ENCODE measurements at regions not wholly inside any gene's neighbourhood (a gene's known extent, or its start where the extent isn't known, plus 50 kb on each side); places are given as distances from the start of the nearest gene placed in this dataset.
A peak's percentile ranks its signal among the peaks of the same experiment; 100 is the strongest.

- ATAC-seq: no peak
- DNase-seq: no peak
- intact Hi-C loops (cut with DNase I): loop anchor here in 1 of 2 donors (10.0 kb wide), 1 partner anchor 288 kb away; no protein-coding TSS in a partner anchor
These were observed 71.1 kb upstream of the AMZ2 start for GRCh38 chr17:68176718-68177117.

- ATAC-seq (no peak), DNase-seq (no peak)
- intact Hi-C loops (cut with DNase I): loop anchor here in 1 of 2 donors (10.0 kb wide), 1 partner anchor 286 kb away; no protein-coding TSS in a partner anchor
These were observed 69.0 kb upstream of the AMZ2 start for GRCh38 chr17:68178831-68179230.

- intact Hi-C loops (cut with DNase I): loop anchor here in 1 of 2 donors (10.0 kb wide), 1 partner anchor 285 kb away; no protein-coding TSS in a partner anchor
- peak; percentile 43 for DNase-seq
- ATAC-seq: no peak
These were observed 68.5 kb upstream of the AMZ2 start for GRCh38 chr17:68179236-68179925.

GRCh38 chr17:68179926-68180285 lies 67.9 kb upstream of the AMZ2 start:
- ATAC-seq: no peak
- no peak for DNase-seq
- intact Hi-C loops (cut with DNase I): loop anchor here in 1 of 2 donors (10.0 kb wide), 1 partner anchor 285 kb away; no protein-coding TSS in a partner anchor

- no peak for ATAC-seq
- intact Hi-C loops (cut with DNase I): no loop called here
- no peak for DNase-seq
These were observed 65.9 kb upstream of the AMZ2 start for GRCh38 chr17:68182011-68182306.

GRCh38 chr17:68182940-68183551 lies 64.8 kb upstream of the AMZ2 start:
- no peak for ATAC-seq
- DNase-seq: no peak
- intact Hi-C loops (cut with DNase I): no loop called here

GRCh38 chr17:68184141-68184571 lies 63.7 kb upstream of the AMZ2 start:
- DNase-seq (no peak), ATAC-seq (no peak)
- intact Hi-C loops (cut with DNase I): no loop called here

- ATAC-seq: no peak
- no peak for DNase-seq
- intact Hi-C loops (cut with DNase I): no loop called here
These were observed 62.9 kb upstream of the AMZ2 start for GRCh38 chr17:68184816-68185436.

- intact Hi-C loops (cut with DNase I): no loop called here
- DNase-seq: no peak
- ATAC-seq: no peak
These were observed 62.0 kb upstream of the AMZ2 start for GRCh38 chr17:68185820-68186219.

GRCh38 chr17:68190495-68190894 lies 57.3 kb upstream of the AMZ2 start:
- DNase-seq (no peak), ATAC-seq (no peak)
- intact Hi-C loops (cut with DNase I): no loop called here

GRCh38 chr17:68195667-68196393 lies 52.0 kb upstream of the AMZ2 start:
- ATAC-seq: peak in 1 of 2 donors; percentile 6
- intact Hi-C loops (cut with DNase I): no loop called here
- DNase-seq: peak; percentile 40

GRCh38 chr17:68196394-68197090 lies 51.3 kb upstream of the AMZ2 start:
- no peak for DNase-seq
- ATAC-seq: peak in 1 of 2 donors; percentile 4
- intact Hi-C loops (cut with DNase I): no loop called here

- intact Hi-C loops (cut with DNase I): no loop called here
- no peak for ATAC-seq
- DNase-seq: peak; percentile 27
These were observed 50.5 kb upstream of the AMZ2 start for GRCh38 chr17:68197091-68197996.

GRCh38 chr17:68197997-68198930 lies 49.6 kb upstream of the AMZ2 start:
- DNase-seq: peak; percentile 27
- intact Hi-C loops (cut with DNase I): no loop called here
- no peak for ATAC-seq
